CD4-positive, alpha-beta T cell treated with Interleukin-2 at 100 ng/mL for 4 hours (primary cell): ENCODE measurements at regions not wholly inside any gene's neighbourhood (a gene's known extent, or its start where the extent isn't known, plus 50 kb on each side); places are given as distances from the start of the nearest gene placed in this dataset.
A peak's percentile ranks its signal among the peaks of the same experiment; 100 is the strongest.

ENCODE experiments used
- DNase-seq: peaks from one replicate; pipeline ENCODE4 v3.0.0-alpha.2; 2020; ENCODE audit warnings: low spot score

DNA sequence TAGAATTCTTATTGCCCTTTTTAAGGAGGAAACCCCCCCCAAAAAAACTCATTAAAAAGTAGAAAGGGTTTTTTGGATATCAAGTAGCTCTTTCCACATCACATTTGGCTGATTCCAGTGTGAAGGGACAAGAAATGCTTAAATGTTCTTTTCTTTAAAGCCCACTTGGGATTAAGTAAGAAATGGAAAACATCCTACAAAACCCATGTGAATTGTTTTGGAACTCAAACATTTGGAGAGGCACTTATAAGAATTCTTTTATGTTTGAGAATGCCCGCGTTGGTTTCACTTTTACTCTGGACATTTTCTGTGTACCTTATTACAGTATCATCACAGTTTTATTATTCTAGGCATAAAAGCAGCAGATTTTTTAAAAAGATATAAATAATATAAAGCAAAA is 301.1 kb upstream of the ACTBL2 start:
- no peak for DNase-seq

GRCh38 chr5:57780961-57781325 is 298.3 kb upstream of the ACTBL2 start:
- DNase-seq = no peak

DNA sequence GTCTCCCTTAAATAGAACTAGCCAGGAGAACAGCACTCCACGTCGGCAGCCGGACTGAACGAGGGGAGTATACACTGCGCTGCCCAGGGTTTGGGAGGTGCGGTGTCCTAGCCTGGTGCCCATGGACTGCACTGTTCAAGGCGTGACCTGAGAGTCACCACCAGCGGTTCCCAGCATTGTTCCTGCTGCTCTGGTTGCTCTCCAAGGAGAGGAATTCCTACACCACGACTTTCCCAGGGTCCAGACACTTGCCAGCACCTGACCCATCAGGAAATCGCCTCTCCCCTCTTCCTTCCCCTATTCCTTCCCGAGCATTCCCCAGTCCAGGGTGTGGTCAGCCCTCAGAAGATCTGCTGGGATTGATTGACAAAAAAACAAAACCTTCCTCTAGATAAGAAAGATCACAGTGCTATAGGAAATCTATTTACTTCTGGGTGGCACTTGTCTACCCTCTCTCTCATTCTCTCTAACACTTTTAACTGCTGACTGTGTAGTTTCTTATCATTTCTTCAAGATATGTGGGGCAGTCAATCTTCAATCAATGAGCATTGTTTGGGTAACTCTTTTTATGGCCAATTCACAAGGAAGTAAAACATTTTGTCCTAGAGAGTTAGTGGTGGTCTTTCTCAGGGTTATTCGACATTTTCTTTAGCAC is 297.8 kb upstream of the ACTBL2 start:
- no peak for DNase-seq

DNA sequence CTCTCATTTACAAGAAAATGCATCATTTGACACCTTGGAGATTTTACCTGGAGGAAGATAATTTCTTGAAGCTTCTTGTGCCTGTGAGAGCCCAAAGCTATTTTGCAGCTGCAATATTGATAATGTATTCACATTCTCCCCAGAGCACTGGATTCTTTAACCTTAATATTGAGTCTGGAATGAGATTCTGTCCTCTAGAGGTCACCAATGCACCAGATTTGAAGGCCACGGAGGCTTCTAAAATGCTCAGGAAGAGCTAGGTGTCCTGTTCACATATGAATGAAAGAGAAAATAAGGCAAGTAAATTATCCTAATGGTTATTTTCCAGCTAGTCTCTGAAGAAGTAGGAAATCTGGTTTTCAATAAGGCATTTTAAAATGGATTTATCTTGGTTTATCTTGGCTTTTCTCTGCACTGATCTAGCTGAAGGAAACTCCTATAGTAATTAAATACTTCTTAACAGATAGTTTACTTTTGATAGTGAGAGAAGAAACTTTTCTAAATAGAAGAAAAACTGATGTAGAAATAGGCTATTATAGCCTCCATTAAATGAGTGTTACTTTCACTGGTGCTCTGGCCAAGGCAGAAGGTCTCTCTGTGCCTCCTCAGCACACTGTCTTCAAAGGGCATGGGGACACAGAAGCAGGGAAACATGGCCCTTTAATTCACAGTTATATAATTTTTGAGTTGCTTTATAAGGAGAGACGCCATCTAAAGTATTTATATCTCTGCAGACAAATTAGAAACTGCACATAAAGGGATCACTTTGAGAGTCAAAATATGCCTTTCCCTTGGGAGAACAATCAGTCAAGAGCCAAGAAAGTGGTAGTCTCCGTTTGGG is 297.0 kb upstream of the ACTBL2 start:
- DNase-seq = peak; percentile 22

DNA sequence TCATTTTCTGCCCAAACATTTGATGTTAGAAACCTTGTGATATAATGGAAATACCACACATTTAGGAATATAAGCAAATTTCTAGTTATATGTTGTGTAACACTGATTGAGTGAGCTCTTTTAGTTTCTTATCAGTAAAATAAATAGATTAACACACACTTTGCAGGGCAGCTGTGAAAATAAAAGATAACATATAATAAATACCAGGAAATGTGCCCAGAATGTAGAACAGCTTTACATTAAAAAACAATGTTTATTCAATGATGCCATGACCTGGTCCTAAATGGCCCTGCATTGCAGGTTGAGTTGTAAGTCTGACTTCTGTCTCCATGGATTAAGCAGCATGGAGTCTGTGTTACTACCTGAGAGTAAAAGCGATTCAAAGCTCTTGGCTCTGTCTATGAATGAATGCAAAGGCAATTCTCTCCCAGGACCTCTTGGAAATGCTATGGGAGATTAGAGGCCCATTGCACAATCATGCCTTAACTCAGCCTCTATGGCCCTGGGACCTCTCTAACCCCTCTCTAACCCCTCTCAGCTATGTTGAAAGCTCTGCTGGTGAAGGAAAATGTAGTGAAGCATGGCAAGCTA is 296.0 kb upstream of the ACTBL2 start:
- no peak for DNase-seq

GRCh38 chr5:57777174-57777581 is 294.6 kb upstream of the ACTBL2 start:
- no peak for DNase-seq

DNA sequence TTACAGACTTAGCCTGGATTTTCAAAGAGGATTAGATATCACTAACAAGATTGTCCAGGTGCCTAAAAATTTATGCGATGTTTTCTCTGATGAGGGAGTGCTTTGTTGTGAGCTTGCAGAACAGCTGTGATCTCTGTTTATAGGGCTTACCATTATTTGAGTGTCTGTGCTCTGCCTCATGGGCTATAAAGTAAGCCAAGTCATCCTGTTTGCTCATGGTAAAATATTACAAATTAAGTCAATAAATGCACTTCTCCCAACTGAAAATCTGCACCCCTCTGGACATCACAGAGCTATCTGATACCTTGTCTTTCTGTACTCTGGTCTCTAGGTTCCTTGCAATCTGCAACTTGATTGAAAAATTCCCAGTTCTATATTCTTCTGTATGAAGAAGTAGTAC is 293.4 kb upstream of the ACTBL2 start:
- DNase-seq = no peak

GRCh38 chr5:57774439-57774838 is 291.8 kb upstream of the ACTBL2 start:
- DNase-seq = no peak

DNA sequence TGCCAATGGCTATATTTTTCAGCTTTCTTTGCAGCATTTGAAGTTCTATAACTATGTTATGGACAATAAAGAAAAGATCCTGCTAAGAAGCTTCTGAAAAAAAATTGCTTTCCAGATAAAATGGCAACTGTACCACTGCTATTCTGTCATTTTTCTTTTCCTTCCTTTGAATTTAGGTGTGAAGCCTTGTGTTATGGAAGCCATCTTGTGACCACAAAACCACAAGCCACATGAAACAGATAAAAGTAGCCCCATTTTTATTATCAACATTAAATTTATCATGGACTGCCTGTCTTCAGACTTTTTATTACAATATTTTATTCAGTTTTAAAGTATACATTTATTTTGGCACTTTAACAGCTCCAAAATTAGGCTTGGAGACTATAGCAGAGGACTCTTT is 289.9 kb upstream of the ACTBL2 start:
- DNase-seq = no peak

- DNase-seq = no peak
These were observed 287.4 kb upstream of the ACTBL2 start for GRCh38 chr5:57770039-57770438.

DNA sequence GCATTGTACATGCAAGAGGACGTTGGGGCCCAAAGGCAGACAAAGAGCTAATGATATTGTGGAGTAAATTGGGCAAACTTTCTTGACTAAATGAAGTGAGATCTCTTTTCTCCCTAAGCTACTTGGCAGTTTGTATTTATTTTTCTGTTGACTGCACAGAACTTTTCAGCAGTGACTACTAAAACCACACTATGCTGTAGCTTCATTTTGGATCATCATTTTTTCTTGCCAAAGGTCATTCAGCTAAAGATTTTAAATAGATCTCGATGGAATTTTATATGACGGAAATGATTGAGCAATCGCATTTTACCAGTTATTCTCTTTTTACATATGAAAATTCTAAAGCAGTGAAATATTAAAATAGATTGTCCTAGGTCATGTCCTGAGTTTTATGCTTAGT is 286.1 kb upstream of the ACTBL2 start:
- no peak for DNase-seq

- no peak for DNase-seq
These were observed 282.0 kb upstream of the ACTBL2 start for GRCh38 chr5:57764479-57765089.

- DNase-seq = no peak
These were observed 278.9 kb upstream of the ACTBL2 start for GRCh38 chr5:57761513-57761912.

DNA sequence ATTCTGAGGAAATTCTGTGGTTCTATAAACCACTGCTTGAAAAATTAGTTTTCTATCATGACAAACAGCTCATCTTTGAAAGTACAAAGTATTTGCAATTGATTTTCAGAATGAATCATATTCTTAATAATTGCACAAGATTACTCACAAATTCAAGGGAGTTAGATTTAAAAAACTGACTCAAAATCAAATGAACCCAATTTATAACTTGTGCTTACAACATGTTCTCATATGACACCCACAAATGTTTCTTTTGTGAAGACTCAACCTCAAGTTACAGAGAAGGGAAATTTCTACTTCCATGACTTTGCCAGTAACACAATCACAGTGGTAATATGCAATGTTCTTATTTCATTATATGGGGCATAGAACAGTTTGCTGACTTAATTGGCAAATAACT is 272.0 kb upstream of the ACTBL2 start:
- DNase-seq = no peak

- DNase-seq = no peak
These were observed 270.8 kb upstream of the ACTBL2 start for GRCh38 chr5:57753446-57753845.

DNA sequence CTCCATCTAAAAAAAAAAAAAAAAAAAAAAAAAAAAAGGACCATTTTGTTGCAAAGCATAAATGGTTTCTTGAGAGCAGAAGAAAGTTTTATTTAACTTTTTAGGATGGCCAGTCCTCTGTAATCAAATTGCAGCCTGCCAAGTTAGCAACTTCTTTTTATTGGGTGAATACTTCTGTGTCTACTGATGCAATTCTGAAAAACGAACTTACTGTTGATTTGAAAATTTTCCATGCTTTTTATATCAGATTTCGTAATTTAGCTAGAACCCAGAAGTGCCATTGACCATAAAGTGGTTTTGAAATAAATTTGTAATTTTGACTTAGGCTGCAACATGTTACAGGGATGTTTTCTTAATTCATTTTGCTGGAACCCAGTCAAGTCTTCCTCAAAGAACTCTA is 269.1 kb upstream of the ACTBL2 start:
- DNase-seq = no peak

GRCh38 chr5:57750891-57751290 is 268.3 kb upstream of the ACTBL2 start:
- DNase-seq = no peak

- DNase-seq = no peak
These were observed 267.7 kb upstream of the ACTBL2 start for GRCh38 chr5:57750282-57750681.

GRCh38 chr5:57749396-57749795 is 266.8 kb upstream of the ACTBL2 start:
- DNase-seq = no peak

DNA sequence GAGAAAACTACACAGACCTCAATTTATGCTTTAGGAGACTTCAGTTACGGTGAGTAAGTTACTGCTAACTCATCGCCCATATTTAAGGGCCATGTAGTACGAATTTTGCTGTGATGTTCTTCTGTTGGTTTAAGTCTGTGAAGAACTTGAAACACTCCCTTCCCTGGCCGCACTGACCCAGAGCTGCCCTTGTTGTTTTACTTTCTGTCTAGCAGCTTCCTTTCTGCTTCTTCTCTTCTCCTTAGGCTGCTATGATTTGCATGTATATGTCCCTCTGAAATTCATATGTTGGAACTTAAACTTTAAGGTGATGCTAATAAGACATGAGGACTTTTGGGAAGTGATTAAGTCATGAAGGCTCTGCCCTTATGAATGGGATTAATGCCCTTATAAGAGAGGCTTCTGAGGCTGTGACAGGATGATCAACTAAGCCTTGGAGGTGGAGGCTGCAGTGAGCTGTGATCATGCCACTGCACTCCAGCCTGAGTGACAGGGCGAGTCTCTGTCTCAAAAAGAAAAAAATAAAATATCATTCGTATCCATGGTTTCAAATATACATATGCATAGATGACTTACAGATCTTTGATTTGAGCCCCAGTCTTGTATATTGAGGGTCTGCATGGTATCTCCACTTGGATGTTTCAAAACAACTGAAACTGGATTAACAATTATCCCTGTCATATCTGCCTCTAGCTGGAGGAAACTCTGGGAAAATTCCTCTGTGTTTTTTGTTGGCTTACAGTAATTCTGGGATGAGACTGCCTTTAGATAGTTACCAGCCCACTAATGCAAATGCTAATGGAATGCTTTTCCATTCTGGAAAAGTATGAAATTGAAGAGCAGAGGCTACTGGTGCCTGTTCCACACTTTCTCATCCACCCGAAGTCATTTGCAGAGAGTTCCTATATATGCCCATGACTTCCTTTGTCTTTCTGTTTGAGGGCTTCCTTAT is 263.4 kb upstream of the ACTBL2 start:
- no peak for DNase-seq

GRCh38 chr5:57745029-57745428 is 262.4 kb upstream of the ACTBL2 start:
- DNase-seq = no peak

DNA sequence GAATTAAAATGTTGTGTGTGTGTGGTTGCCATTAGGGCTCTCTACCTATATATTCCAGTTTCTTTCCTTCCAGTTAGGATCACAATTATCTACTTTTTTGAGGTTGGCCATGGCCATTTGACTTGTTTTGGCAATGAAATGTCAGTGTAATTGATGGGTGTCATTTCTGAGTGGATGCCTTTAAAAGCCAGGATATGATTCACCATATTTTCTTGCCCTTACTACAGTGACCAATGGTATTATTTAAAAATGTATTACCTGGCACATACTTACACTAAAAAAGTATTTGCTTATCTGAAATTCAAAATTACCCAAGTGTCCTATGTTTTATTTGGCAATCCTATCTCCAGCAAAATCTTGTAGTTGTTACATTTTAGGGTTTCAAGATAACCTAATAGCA is 258.7 kb upstream of the ACTBL2 start:
- no peak for DNase-seq
